SK-N-SH treated with all-trans-retinoic acid at 6 μM for 48 hours (cell line): ENCODE measurements at regions not wholly inside any gene's neighbourhood (a gene's known extent, or its start where the extent isn't known, plus 50 kb on each side); places are given as distances from the start of the nearest gene placed in this dataset.

Source experiments
- ATAC-seq: fragments of 200-7000 bp; cut with Tn5 transposase; 3 replicates; pipeline ENCODE4 v1.9.1; 2020; ENCODE audit warnings: mild to moderate bottlenecking, moderate library complexity
- ARNTL ChIP-seq: fragments of 450-650 bp; formaldehyde crosslinking; IDR thresholded peaks from 2 replicates; pipeline ENCODE4 v1.5.0; 2020; ENCODE audit warnings: low read depth, mild to moderate bottlenecking, moderate library complexity, borderline replicate concordance
- BACH2 ChIP-seq: fragments of 250-450 bp; sonication (Bioruptor Pico); IDR thresholded peaks from 2 replicates; pipeline ENCODE4 v1.9.0; 2021; ENCODE audit warnings: mild to moderate bottlenecking, borderline replicate concordance
- CSDC2 ChIP-seq: fragments of 250-450 bp; sonication (Bioruptor Pico); IDR thresholded peaks from 2 replicates; pipeline ENCODE4 v1.5.0; 2020; ENCODE audit warnings: mild to moderate bottlenecking, moderate library complexity
- ESRRG ChIP-seq: fragments of 250-450 bp; sonication (Bioruptor Pico); IDR thresholded peaks from 2 replicates; pipeline ENCODE4 v1.6.1; 2021; ENCODE audit warnings: mild to moderate bottlenecking
- GLIS3 ChIP-seq: fragments of 250-450 bp; sonication (Bioruptor Pico); IDR thresholded peaks from 2 replicates; pipeline ENCODE4 v1.5.0; 2020; ENCODE audit warnings: mild to moderate bottlenecking, moderate library complexity
- ISL1 ChIP-seq: fragments of 250-450 bp; sonication (Bioruptor Pico); IDR thresholded peaks from 2 replicates; pipeline ENCODE4 v2.1.2; 2022; ENCODE audit warnings: mild to moderate bottlenecking, moderate library complexity
- OSR1 ChIP-seq: fragments of 250-450 bp; sonication (Bioruptor Pico); IDR thresholded peaks from 2 replicates; pipeline ENCODE4 v1.8.0; 2022; ENCODE audit warnings: moderate library complexity, mild to moderate bottlenecking, inconsistent platforms
- PPARA ChIP-seq: fragments of 250-450 bp; sonication (Bioruptor Pico); IDR thresholded peaks from 2 replicates; pipeline ENCODE4 v1.5.0; 2020; ENCODE audit warnings: mild to moderate bottlenecking, borderline replicate concordance
- RARB ChIP-seq: fragments of 250-450 bp; sonication (Bioruptor Pico); IDR thresholded peaks from 2 replicates; pipeline ENCODE4 v1.8.0; 2021; ENCODE audit warnings: mild to moderate bottlenecking, moderate library complexity
- SNAI2 ChIP-seq: fragments of 250-450 bp; sonication (Bioruptor Pico); IDR thresholded peaks from 2 replicates; pipeline ENCODE4 v1.5.0; 2020; ENCODE audit warnings: mild to moderate bottlenecking, moderate library complexity
- TCF4 ChIP-seq: fragments of 250-450 bp; sonication (Bioruptor Pico); IDR thresholded peaks from 2 replicates; pipeline ENCODE4 v1.8.0; 2021; ENCODE audit warnings: mild to moderate bottlenecking, moderate library complexity, borderline replicate concordance
- TOX ChIP-seq: fragments of 250-450 bp; sonication (Bioruptor Pico); IDR thresholded peaks from 2 replicates; pipeline ENCODE4 v1.8.0; 2021; ENCODE audit warnings: mild to moderate bottlenecking, moderate library complexity, borderline replicate concordance
- ZC3H10 ChIP-seq: fragments of 250-450 bp; sonication (Bioruptor Pico); IDR thresholded peaks from 2 replicates; pipeline ENCODE4 v1.5.1; 2021; ENCODE audit warnings: mild to moderate bottlenecking, moderate library complexity
- ZFP3 ChIP-seq: fragments of 250-450 bp; sonication (Bioruptor Pico); IDR thresholded peaks from 2 replicates; pipeline ENCODE4 v1.5.0; 2020; ENCODE audit warnings: mild to moderate bottlenecking, moderate library complexity
- ZFP30 ChIP-seq: fragments of 450-650 bp; formaldehyde crosslinking; IDR thresholded peaks from 2 replicates; pipeline ENCODE4 v1.5.0; 2022; ENCODE audit warnings: mild to moderate bottlenecking, moderate library complexity
- ZNF565 ChIP-seq: fragments of 450-650 bp; formaldehyde crosslinking; conservative IDR thresholded peaks from 2 replicates; pipeline ENCODE4 v1.5.0; 2020; ENCODE audit warnings: low read depth, mild to moderate bottlenecking, moderate library complexity
- ZNF70 ChIP-seq: fragments of 450-650 bp; formaldehyde crosslinking; IDR thresholded peaks from 2 replicates; pipeline ENCODE4 v1.5.0; 2020; ENCODE audit warnings: mild to moderate bottlenecking, moderate library complexity
- ZNF8 ChIP-seq: fragments of 450-650 bp; formaldehyde crosslinking; IDR thresholded peaks from 2 replicates; pipeline ENCODE4 v1.5.0; 2020; ENCODE audit warnings: mild to moderate bottlenecking, moderate library complexity
- TF ChIP-seq, protein P1 (sequence below): fragments of 250-450 bp; sonication (Bioruptor Pico); IDR thresholded peaks from 2 replicates; pipeline ENCODE4 v1.5.1; 2020; ENCODE audit warnings: low read depth, mild to moderate bottlenecking, moderate library complexity
- TF ChIP-seq, protein P2 (sequence below): fragments of 250-450 bp; sonication (Bioruptor Pico); IDR thresholded peaks from 2 replicates; pipeline ENCODE4 v1.5.1; 2021; ENCODE audit warnings: mild to moderate bottlenecking, moderate library complexity
- TF ChIP-seq, protein P3 (sequence below): fragments of 250-450 bp; sonication (Bioruptor Pico); IDR thresholded peaks from 2 replicates; pipeline ENCODE4 v1.5.0; 2020; ENCODE audit warnings: mild to moderate bottlenecking, moderate library complexity
- TF ChIP-seq, protein P4 (sequence below): fragments of 250-450 bp; sonication (Bioruptor Pico); IDR thresholded peaks from 2 replicates; pipeline ENCODE4 v1.8.0; 2020; ENCODE audit warnings: mild to moderate bottlenecking, moderate library complexity, borderline replicate concordance

DNA sequence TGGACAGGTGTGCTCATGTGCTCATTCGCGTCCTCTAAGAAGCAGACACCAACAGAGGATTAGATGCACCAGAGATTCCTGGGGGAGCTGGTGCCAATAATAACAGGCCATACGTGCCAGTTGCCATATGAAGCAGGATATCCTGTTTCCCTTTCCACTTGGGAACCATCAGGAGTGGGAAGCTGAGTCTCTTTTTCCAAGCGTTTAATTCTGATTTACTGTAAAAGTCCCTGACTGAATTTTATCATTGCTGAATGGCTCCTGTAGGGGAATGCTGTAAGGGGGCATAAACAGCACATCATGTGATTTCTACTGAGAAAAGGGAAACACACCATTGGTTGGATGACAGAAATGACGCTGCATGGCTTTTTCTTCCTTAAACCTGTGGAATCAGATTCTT is 113.3 kb downstream of the IRF8 start:
- no peak for TF ChIP-seq ZFP30 (CRISPR knock-in tag)
- no peak for TF ChIP-seq BACH2 (CRISPR knock-in tag)
- no peak for TF ChIP-seq RARB (CRISPR knock-in tag)
- no peak for TF ChIP-seq TCF4
- TF ChIP-seq, protein P1, sequence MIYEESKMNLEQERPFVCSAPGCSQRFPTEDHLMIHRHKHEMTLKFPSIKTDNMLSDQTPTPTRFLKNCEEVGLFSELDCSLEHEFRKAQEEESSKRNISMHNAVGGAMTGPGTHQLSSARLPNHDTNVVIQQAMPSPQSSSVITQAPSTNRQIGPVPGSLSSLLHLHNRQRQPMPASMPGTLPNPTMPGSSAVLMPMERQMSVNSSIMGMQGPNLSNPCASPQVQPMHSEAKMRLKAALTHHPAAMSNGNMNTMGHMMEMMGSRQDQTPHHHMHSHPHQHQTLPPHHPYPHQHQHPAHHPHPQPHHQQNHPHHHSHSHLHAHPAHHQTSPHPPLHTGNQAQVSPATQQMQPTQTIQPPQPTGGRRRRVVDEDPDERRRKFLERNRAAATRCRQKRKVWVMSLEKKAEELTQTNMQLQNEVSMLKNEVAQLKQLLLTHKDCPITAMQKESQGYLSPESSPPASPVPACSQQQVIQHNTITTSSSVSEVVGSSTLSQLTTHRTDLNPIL: no peak
- TF ChIP-seq, protein P2, sequence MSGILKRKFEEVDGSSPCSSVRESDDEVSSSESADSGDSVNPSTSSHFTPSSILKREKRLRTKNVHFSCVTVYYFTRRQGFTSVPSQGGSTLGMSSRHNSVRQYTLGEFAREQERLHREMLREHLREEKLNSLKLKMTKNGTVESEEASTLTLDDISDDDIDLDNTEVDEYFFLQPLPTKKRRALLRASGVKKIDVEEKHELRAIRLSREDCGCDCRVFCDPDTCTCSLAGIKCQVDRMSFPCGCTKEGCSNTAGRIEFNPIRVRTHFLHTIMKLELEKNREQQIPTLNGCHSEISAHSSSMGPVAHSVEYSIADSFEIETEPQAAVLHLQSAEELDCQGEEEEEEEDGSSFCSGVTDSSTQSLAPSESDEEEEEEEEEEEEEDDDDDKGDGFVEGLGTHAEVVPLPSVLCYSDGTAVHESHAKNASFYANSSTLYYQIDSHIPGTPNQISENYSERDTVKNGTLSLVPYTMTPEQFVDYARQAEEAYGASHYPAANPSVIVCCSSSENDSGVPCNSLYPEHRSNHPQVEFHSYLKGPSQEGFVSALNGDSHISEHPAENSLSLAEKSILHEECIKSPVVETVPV: no peak
- no peak for TF ChIP-seq ZC3H10
- TF ChIP-seq ZNF70: no peak
- no peak for TF ChIP-seq GLIS3 (CRISPR knock-in tag)
- ATAC-seq: no peak

DNA sequence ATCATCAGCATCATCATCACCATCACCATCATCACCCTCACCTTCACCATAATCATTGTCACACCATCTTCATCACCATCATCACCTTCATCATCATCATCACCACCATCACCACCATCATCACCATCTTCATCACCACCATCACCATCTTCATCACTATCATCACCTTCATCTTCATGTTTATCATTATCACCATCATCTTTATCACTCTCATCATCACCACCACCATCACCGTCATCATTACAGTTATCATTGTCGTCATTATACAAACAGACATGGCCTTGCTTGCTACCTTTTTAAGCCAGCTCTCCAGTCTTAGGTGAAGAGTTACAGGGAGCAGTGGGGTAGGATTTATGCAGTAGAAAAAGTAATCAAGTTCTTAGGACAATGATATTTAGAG is 114.9 kb downstream of the IRF8 start:
- TF ChIP-seq, protein P1: no peak
- TF ChIP-seq ZNF8 (CRISPR knock-in tag): no peak
- no peak for TF ChIP-seq ESRRG (CRISPR knock-in tag)
- TF ChIP-seq, protein P3, sequence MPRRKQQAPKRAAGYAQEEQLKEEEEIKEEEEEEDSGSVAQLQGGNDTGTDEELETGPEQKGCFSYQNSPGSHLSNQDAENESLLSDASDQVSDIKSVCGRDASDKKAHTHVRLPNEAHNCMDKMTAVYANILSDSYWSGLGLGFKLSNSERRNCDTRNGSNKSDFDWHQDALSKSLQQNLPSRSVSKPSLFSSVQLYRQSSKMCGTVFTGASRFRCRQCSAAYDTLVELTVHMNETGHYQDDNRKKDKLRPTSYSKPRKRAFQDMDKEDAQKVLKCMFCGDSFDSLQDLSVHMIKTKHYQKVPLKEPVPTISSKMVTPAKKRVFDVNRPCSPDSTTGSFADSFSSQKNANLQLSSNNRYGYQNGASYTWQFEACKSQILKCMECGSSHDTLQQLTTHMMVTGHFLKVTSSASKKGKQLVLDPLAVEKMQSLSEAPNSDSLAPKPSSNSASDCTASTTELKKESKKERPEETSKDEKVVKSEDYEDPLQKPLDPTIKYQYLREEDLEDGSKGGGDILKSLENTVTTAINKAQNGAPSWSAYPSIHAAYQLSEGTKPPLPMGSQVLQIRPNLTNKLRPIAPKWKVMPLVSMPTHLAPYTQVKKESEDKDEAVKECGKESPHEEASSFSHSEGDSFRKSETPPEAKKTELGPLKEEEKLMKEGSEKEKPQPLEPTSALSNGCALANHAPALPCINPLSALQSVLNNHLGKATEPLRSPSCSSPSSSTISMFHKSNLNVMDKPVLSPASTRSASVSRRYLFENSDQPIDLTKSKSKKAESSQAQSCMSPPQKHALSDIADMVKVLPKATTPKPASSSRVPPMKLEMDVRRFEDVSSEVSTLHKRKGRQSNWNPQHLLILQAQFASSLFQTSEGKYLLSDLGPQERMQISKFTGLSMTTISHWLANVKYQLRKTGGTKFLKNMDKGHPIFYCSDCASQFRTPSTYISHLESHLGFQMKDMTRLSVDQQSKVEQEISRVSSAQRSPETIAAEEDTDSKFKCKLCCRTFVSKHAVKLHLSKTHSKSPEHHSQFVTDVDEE (CRISPR knock-in tag): no peak
- no peak for TF ChIP-seq CSDC2 (CRISPR knock-in tag)
- no peak for TF ChIP-seq ZNF565 (CRISPR knock-in tag)
- TF ChIP-seq ZFP30 (CRISPR knock-in tag): no peak
- TF ChIP-seq TCF4: no peak
- TF ChIP-seq ISL1: no peak
- TF ChIP-seq, protein P2: no peak
- TF ChIP-seq SNAI2 (CRISPR knock-in tag): no peak
- TF ChIP-seq, protein P4, sequence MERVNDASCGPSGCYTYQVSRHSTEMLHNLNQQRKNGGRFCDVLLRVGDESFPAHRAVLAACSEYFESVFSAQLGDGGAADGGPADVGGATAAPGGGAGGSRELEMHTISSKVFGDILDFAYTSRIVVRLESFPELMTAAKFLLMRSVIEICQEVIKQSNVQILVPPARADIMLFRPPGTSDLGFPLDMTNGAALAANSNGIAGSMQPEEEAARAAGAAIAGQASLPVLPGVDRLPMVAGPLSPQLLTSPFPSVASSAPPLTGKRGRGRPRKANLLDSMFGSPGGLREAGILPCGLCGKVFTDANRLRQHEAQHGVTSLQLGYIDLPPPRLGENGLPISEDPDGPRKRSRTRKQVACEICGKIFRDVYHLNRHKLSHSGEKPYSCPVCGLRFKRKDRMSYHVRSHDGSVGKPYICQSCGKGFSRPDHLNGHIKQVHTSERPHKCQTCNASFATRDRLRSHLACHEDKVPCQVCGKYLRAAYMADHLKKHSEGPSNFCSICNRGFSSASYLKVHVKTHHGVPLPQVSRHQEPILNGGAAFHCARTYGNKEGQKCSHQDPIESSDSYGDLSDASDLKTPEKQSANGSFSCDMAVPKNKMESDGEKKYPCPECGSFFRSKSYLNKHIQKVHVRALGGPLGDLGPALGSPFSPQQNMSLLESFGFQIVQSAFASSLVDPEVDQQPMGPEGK (CRISPR knock-in tag): no peak
- TF ChIP-seq OSR1 (CRISPR knock-in tag): no peak
- TF ChIP-seq TOX: no peak
- TF ChIP-seq PPARA: no peak
- TF ChIP-seq ZFP3 (CRISPR knock-in tag): no peak
- TF ChIP-seq ARNTL: no peak
- no peak for ATAC-seq

DNA sequence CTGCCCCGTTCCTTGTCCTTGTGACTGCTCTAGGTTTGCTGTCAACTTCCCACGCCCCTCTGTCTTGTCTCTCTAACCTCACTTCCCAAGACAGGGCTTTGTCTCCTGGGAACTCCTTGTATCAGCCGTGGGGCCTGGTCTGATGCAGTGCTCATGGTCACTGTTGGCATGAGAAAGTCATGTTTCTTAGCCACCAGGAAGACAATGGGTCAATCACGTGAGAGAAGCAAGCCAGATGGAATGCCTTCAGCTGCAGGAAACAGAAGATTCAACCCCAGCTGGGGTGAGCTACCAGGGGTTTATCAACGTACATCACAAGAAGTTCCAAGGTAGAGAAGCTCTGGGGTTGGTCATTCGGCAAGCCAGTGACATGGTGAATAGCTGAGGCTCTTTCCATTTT is 116.6 kb downstream of the IRF8 start:
- no peak for ATAC-seq
- TF ChIP-seq ZNF70: no peak
- no peak for TF ChIP-seq TCF4
- no peak for TF ChIP-seq ZNF565 (CRISPR knock-in tag)
- TF ChIP-seq, protein P3 (CRISPR knock-in tag): no peak
- TF ChIP-seq TOX: no peak
- no peak for TF ChIP-seq ZFP30 (CRISPR knock-in tag)
- no peak for TF ChIP-seq GLIS3 (CRISPR knock-in tag)
- no peak for TF ChIP-seq SNAI2 (CRISPR knock-in tag)
- no peak for TF ChIP-seq ESRRG (CRISPR knock-in tag)
- TF ChIP-seq ZC3H10: no peak
- no peak for TF ChIP-seq CSDC2 (CRISPR knock-in tag)
- TF ChIP-seq, protein P4 (CRISPR knock-in tag): no peak
- TF ChIP-seq ARNTL: no peak
- no peak for TF ChIP-seq BACH2 (CRISPR knock-in tag)
